Transverse colon (tissue), 4 donors: ENCODE measurements at regions not wholly inside any gene's neighbourhood (a gene's known extent, or its start where the extent isn't known, plus 50 kb on each side); places are given as distances from the start of the nearest gene placed in this dataset.

Source experiments
- DNase-seq: peaks from one replicate; pipeline ENCODE4 v3.0.0-alpha.2; 2019
- H3K27ac ChIP-seq, 4 donors: fragments of 200-600 bp; sonication (generic); 2 replicates each; pipeline ENCODE4 v1.5.1; 2016 to 2018; ENCODE audit warnings: inconsistent platforms in 4 of 4
- H3K27me3 ChIP-seq: fragments of 200-600 bp; sonication (generic); 2 replicates; pipeline ENCODE4 v1.5.1; 2017; ENCODE audit warnings: inconsistent platforms
- H3K36me3 ChIP-seq, 4 donors: fragments of 200-600 bp; sonication (generic); 2 replicates each; pipeline ENCODE4 v1.5.1; 2017 to 2019; ENCODE audit warnings: inconsistent platforms in 4 of 4
- H3K4me1 ChIP-seq, 4 donors: fragments of 200-600 bp; sonication (generic); 2 replicates each; pipeline ENCODE4 v1.5.1; 2017 to 2020; ENCODE audit warnings: inconsistent platforms in 4 of 4
- H3K4me3 ChIP-seq, 4 donors: fragments of 200-600 bp; sonication (generic); 1 replicate in 1 of 4; 2 replicates in 3 of 4; pipeline versions ENCODE4 v1.5.1 to v1.6.1; 2017 to 2019; ENCODE audit warnings: inconsistent platforms in 4 of 4
- H3K9me3 ChIP-seq, 2 donors: fragments of 200-600 bp; sonication (generic); 2 replicates each; pipeline ENCODE4 v1.5.1; 2017 to 2019; ENCODE audit warnings: inconsistent platforms in 2 of 2
- EP300 ChIP-seq: sonication (generic); formaldehyde crosslinking; IDR thresholded peaks from one replicate; pipeline ENCODE4 v1.6.1; 2017; ENCODE audit warnings: antibody characterized with exemption, low read depth
- POLR2A ChIP-seq: fragments of 450-650 bp; IDR thresholded peaks from one replicate; pipeline ENCODE4 v1.6.1; 2016; ENCODE audit warnings: antibody characterized with exemption, mild to moderate bottlenecking, moderate library complexity
- POLR2AphosphoS5 ChIP-seq, 3 donors: sonication (generic); formaldehyde crosslinking; IDR thresholded peaks; one replicate each; pipeline ENCODE4 v1.6.1; 2016; ENCODE audit warnings: antibody characterized with exemption in 3 of 3
- WGBS, 2 donors: methylation state at CpG; one replicate each; pipeline ENCODE4 v1.1.5; 2018; ENCODE audit warnings: low coverage in 1 of 2; 5-methylcytosine and 5-hydroxymethylcytosine counted together
- in situ Hi-C, 4 donors: fragments of 200-750 bp; cut with MboI; loops; one replicate each; pipeline versions ENCODE4 v1.15.0 to v1.15.1; 2017; ENCODE audit warnings: low sequenced_read_pairs in 3 of 4, low pct_ligation_motif_present in 1 of 4, low pct_unique_long_range_greater_than_20kb in 1 of 4
- intact Hi-C: fragments of 100-400 bp; cut with DNase I; formaldehyde crosslinking; loops from one replicate; pipeline ENCODE4 v1.15.1; 2023; ENCODE audit warnings: low total_unique reads
- TF ChIP-seq, protein P1 (sequence below), 5 experiments: fragments of 200-600 bp in 3 of 5; fragments of 450-650 bp in 2 of 5; sonication (generic) in 3 of 5; IDR thresholded peaks; 1 replicate in 2 of 5; 2 replicates in 3 of 5; pipeline ENCODE4 v1.5.1; 2016 to 2017; ENCODE audit warnings: antibody characterized with exemption in 5 of 5, inconsistent platforms in 3 of 5, mild to moderate bottlenecking in 2 of 5, moderate library complexity in 1 of 5

DNA sequence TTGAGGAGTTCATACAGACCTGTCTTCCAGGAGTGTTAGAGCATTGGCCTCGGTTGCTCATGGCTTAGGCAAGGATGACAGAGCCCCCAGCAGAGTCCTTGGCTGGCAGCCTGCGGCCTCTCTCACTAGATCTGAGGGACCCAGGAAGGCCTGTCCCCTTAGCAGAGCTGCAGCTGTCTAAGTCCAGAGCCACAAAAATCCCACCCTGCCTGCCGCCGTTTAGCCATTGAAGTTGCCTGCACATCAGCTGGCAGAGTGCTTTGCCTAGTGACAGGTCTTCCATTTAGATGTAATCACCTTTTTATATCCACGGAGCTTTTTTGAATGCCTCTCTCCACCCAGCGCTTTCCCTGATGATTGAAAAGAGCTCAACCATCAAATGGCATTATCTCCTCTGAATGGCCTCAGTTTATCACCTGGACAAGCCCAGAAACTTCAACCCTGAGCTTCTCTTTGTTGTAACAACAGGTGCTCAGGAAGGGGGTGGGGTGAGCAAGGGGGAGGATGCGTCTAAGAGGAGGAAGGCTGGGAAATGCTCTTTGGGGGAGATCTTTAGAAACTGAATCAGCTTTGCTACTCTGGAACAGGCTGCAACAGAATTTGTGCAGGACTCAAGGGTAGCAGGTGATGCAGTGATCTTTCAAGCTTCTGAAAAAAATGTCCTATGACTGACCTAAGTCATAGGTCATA is 71.9 kb downstream of the TNP1 start:
- no peak for DNase-seq
- H3K27ac ChIP-seq, result peak overlapping the region in 1 of 4 donors; percentile 3
- H3K4me1 ChIP-seq, result peaks cover 5 to 11% (median 7%) of the 10 kb centered on the region in 4 donors
- no peaks in the 10 kb centered on the region for H3K27me3 ChIP-seq
- intact Hi-C loops, result no loop called here
- TF ChIP-seq POLR2A (no peak), EP300 (no peak), POLR2AphosphoS5 (IDR thresholded peaks at IDR 0.05) (no peak)
- TF ChIP-seq, protein P1, sequence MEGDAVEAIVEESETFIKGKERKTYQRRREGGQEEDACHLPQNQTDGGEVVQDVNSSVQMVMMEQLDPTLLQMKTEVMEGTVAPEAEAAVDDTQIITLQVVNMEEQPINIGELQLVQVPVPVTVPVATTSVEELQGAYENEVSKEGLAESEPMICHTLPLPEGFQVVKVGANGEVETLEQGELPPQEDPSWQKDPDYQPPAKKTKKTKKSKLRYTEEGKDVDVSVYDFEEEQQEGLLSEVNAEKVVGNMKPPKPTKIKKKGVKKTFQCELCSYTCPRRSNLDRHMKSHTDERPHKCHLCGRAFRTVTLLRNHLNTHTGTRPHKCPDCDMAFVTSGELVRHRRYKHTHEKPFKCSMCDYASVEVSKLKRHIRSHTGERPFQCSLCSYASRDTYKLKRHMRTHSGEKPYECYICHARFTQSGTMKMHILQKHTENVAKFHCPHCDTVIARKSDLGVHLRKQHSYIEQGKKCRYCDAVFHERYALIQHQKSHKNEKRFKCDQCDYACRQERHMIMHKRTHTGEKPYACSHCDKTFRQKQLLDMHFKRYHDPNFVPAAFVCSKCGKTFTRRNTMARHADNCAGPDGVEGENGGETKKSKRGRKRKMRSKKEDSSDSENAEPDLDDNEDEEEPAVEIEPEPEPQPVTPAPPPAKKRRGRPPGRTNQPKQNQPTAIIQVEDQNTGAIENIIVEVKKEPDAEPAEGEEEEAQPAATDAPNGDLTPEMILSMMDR (IDR thresholded peaks at IDR 0.05), result no peak
- no peaks in the 10 kb centered on the region for H3K9me3 ChIP-seq
- no peaks in the 10 kb centered on the region for H3K36me3 ChIP-seq
- H3K4me3 ChIP-seq, result no peak overlapping the region
- in situ Hi-C loops, result no loop called here
- 74 to 80% methylated on average over 6 to 7 of the region's 7 CpGs for WGBS, 2 donors

- H3K4me3 ChIP-seq, result no peak overlapping the region
- no peaks in the 10 kb centered on the region for H3K27me3 ChIP-seq
- intact Hi-C loops (no loop called here), in situ Hi-C loops (no loop called here)
- no peaks in the 10 kb centered on the region for H3K36me3 ChIP-seq
- no peak for TF ChIP-seq POLR2AphosphoS5 (IDR thresholded peaks at IDR 0.05)
- no peaks in the 10 kb centered on the region for H3K9me3 ChIP-seq
- no peak for DNase-seq
- peaks cover 0 to 8% (median 0%) of the 10 kb centered on the region in 4 donors for H3K4me1 ChIP-seq
- 91 to 98% methylated on average over 9 of the region's 9 CpGs for WGBS, 2 donors
- no peak overlapping the region for H3K27ac ChIP-seq
These were observed 73.2 kb downstream of the TNP1 start for GRCh38 chr2:216786676-216787075.

GRCh38 chr2:216784456-216784855 is 75.4 kb downstream of the TNP1 start:
- intact Hi-C loops, result no loop called here
- Histone ChIP-seq H3K36me3 (no peaks in the 10 kb centered on the region), H3K27ac (no peak overlapping the region), H3K4me1 (peaks cover 0 to 5% (median 0%) of the 10 kb centered on the region in 4 donors), H3K27me3 (no peaks in the 10 kb centered on the region), H3K4me3 (no peak overlapping the region), H3K9me3 (no peaks in the 10 kb centered on the region)
- in situ Hi-C loops, result no loop called here
- DNase-seq, result no peak
- TF ChIP-seq, protein P1 (IDR thresholded peaks at IDR 0.05), result no peak
- TF ChIP-seq POLR2AphosphoS5 (IDR thresholded peaks at IDR 0.05) (no peak), EP300 (no peak), POLR2A (no peak)
- WGBS, 2 donors, result 89% methylated on average over 3 of the region's 3 CpGs; no CpG with 5 or more reads in 1 of the 2 donors

DNA sequence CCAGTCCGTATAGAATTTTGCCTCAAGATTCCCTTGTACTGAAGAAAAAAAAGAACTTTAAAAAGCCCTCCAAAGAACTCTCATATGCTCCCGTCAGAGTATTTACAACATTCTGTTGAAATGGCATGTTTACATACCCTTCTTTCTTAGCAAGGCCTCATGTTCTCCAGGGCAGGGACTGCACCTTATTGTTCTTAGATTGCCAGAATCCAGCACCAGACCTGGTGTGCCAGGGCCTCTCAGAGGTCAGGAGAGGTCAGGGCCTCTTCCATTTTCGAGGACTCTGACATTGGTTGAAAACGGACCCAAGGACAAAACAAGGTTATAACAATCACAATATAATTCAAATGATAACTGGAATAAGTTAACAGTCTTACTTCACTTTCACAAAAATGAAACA is 78.2 kb downstream of the TNP1 start:
- 66 to 70% methylated on average over 3 to 4 of the region's 4 CpGs for WGBS, 2 donors
- H3K4me1 ChIP-seq, result no peaks in the 10 kb centered on the region
- H3K4me3 ChIP-seq, result no peak overlapping the region
- in situ Hi-C loops (no loop called here), intact Hi-C loops (no loop called here)
- H3K27me3 ChIP-seq, result no peaks in the 10 kb centered on the region
- H3K9me3 ChIP-seq, result no peaks in the 10 kb centered on the region
- H3K36me3 ChIP-seq, result no peaks in the 10 kb centered on the region
- no peak for DNase-seq
- TF ChIP-seq, protein P1 (IDR thresholded peaks at IDR 0.05), result no peak
- TF ChIP-seq EP300 (no peak), POLR2A (no peak), POLR2AphosphoS5 (IDR thresholded peaks at IDR 0.05) (no peak)
- H3K27ac ChIP-seq, result peak overlapping the region in 2 of 4 donors; percentile 10 to 31

- in situ Hi-C loops (no loop called here), intact Hi-C loops (no loop called here)
- Histone ChIP-seq H3K27ac (no peak overlapping the region), H3K27me3 (no peaks in the 10 kb centered on the region), H3K4me3 (no peak overlapping the region), H3K9me3 (no peaks in the 10 kb centered on the region), H3K36me3 (no peaks in the 10 kb centered on the region), H3K4me1 (no peaks in the 10 kb centered on the region)
- no peak for DNase-seq
- 89 to 91% methylated on average over 4 of the region's 4 CpGs for WGBS, 2 donors
- TF ChIP-seq EP300, result no peak
- no peak for TF ChIP-seq POLR2AphosphoS5 (IDR thresholded peaks at IDR 0.05)
- TF ChIP-seq POLR2A, result no peak
- TF ChIP-seq, protein P1 (IDR thresholded peaks at IDR 0.05), result no peak
These were observed 79.0 kb downstream of the TNP1 start for GRCh38 chr2:216780843-216781242.
